Skin epidermis (tissue), 12 donors: ENCODE measurements at regions not wholly inside any gene's neighbourhood (a gene's known extent, or its start where the extent isn't known, plus 50 kb on each side); places are given as distances from the start of the nearest gene placed in this dataset.
"Not testable (repeated sequence)": the region's sequence is repeated elsewhere in the genome, so short reads cannot be mapped to it uniquely, and the experiment has no call there.

Experiments
- H3K27ac ChIP-seq, 21 experiments: fragments of 200-600 bp; sonication (generic) in 11 of 21; one replicate each; pipeline ENCODE4 v1.5.0; 2020; ENCODE audit warnings: mild to moderate bottlenecking in 3 of 21, inconsistent platforms in 2 of 21, moderate library complexity in 2 of 21
- H3K4me3 ChIP-seq, 7 experiments: fragments of 200-600 bp; sonication (generic) in 2 of 7; one replicate each; pipeline ENCODE4 v1.5.0; 2020; ENCODE audit warnings: inconsistent platforms in 2 of 7, mild to moderate bottlenecking in 2 of 7, moderate library complexity in 1 of 7

- Histone ChIP-seq H3K4me3 (no peak overlapping the region), H3K27ac (no peak overlapping the region)
Observed at GRCh38 chr6:144630857-144631256, 345.7 kb downstream of the UTRN start.

- Histone ChIP-seq H3K27ac (no peak overlapping the region), H3K4me3 (no peak overlapping the region)
Observed at GRCh38 chr6:144632266-144632665, 347.1 kb downstream of the UTRN start.

- no peak overlapping the region for H3K4me3 ChIP-seq
- H3K27ac ChIP-seq: no peak overlapping the region
Observed at GRCh38 chr6:144633886-144634285, 348.8 kb downstream of the UTRN start.

GRCh38 chr6:144634371-144634770 is 349.2 kb downstream of the UTRN start:
- Histone ChIP-seq H3K27ac (no peak overlapping the region), H3K4me3 (no peak overlapping the region)

GRCh38 chr6:144635051-144635450 is 349.9 kb downstream of the UTRN start:
- Histone ChIP-seq H3K27ac (no peak overlapping the region), H3K4me3 (no peak overlapping the region)

- H3K4me3 ChIP-seq: not testable (repeated sequence)
Observed at GRCh38 chr6:144636025-144636424, 350.9 kb downstream of the UTRN start.

GRCh38 chr6:144637541-144637940 is 352.4 kb downstream of the UTRN start:
- Histone ChIP-seq H3K27ac (no peak overlapping the region), H3K4me3 (no peak overlapping the region)

More at GRCh38 chr6:144636025-144636424, 350.9 kb downstream of the UTRN start:
- H3K27ac ChIP-seq: not testable (repeated sequence)

- no peak overlapping the region for H3K4me3 ChIP-seq
- H3K27ac ChIP-seq: no peak overlapping the region
Observed at GRCh38 chr6:144639654-144640053, 354.5 kb downstream of the UTRN start.

GRCh38 chr6:144641286-144641685 is 356.2 kb downstream of the UTRN start:
- H3K4me3 ChIP-seq: no peak overlapping the region
- no peak overlapping the region for H3K27ac ChIP-seq

GRCh38 chr6:144644776-144645175 is 359.6 kb downstream of the UTRN start:
- no peak overlapping the region for H3K27ac ChIP-seq
- no peak overlapping the region for H3K4me3 ChIP-seq

GRCh38 chr6:144646093-144647056 is 361.2 kb downstream of the UTRN start:
- Histone ChIP-seq H3K4me3 (no peak overlapping the region), H3K27ac (no peak overlapping the region)

GRCh38 chr6:144647406-144647964 is 362.4 kb downstream of the UTRN start:
- Histone ChIP-seq H3K27ac (no peak overlapping the region), H3K4me3 (no peak overlapping the region)

- Histone ChIP-seq H3K4me3 (no peak overlapping the region), H3K27ac (no peak overlapping the region)
Observed at GRCh38 chr6:144647971-144648651, 363.0 kb downstream of the UTRN start.

- Histone ChIP-seq H3K4me3 (no peak overlapping the region), H3K27ac (no peak overlapping the region)
Observed at GRCh38 chr6:144649085-144649484, 363.9 kb downstream of the UTRN start.

GRCh38 chr6:144651234-144651633 is 366.1 kb downstream of the UTRN start:
- Histone ChIP-seq H3K4me3 (no peak overlapping the region), H3K27ac (no peak overlapping the region)

GRCh38 chr6:144652292-144652891 is 367.3 kb downstream of the UTRN start:
- Histone ChIP-seq H3K4me3 (no peak overlapping the region), H3K27ac (no peak overlapping the region)

- Histone ChIP-seq H3K4me3 (no peak overlapping the region), H3K27ac (peak overlapping the region in 2 of 21 experiments; percentile 10 to 54)
Observed at GRCh38 chr6:144653885-144654505, 368.9 kb downstream of the UTRN start.

GRCh38 chr6:144654506-144654905 is 369.4 kb downstream of the UTRN start:
- Histone ChIP-seq H3K27ac (peak overlapping the region in 3 of 21 experiments; percentile 2 to 54 (median 10)), H3K4me3 (no peak overlapping the region)

- Histone ChIP-seq H3K27ac (no peak overlapping the region), H3K4me3 (no peak overlapping the region)
Observed at GRCh38 chr6:144655376-144655775, 370.2 kb downstream of the UTRN start.

- no peak overlapping the region for H3K27ac ChIP-seq
- no peak overlapping the region for H3K4me3 ChIP-seq
Observed at GRCh38 chr6:144657691-144658090, 372.6 kb downstream of the UTRN start.
